ENCODE measurements at regions not wholly inside any gene's neighbourhood (a gene's known extent, or its start where the extent isn't known, plus 50 kb on each side); places are given as distances from the start of the nearest gene placed in this dataset.

GRCh38 chr15:95866711-95867440 is 463.6 kb upstream of the NR2F2 start:
- no peak for DNase-seq (ENCODE audit: low read depth)

GRCh38 chr15:95868450-95868849 is 462.1 kb upstream of the NR2F2 start:
- no peak for DNase-seq (ENCODE audit: low read depth)

- DNase-seq (ENCODE audit: low read depth), result no peak
Measured at GRCh38 chr15:95868970-95869369, 461.5 kb upstream of the NR2F2 start.

GRCh38 chr15:95869920-95870319 is 460.6 kb upstream of the NR2F2 start:
- DNase-seq (ENCODE audit: low read depth), result no peak

GRCh38 chr15:95872366-95872771 is 458.1 kb upstream of the NR2F2 start:
- no peak for DNase-seq (ENCODE audit: low read depth)

GRCh38 chr15:95874637-95875036 is 455.9 kb upstream of the NR2F2 start:
- no peak for DNase-seq (ENCODE audit: low read depth)

GRCh38 chr15:95875121-95875643 is 455.3 kb upstream of the NR2F2 start:
- DNase-seq (ENCODE audit: low read depth), result no peak

- DNase-seq (ENCODE audit: low read depth), result no peak
Measured at GRCh38 chr15:95880031-95880570, 450.4 kb upstream of the NR2F2 start.

- DNase-seq (ENCODE audit: low read depth), result no peak
Measured at GRCh38 chr15:95880630-95881029, 449.9 kb upstream of the NR2F2 start.

- no peak for DNase-seq (ENCODE audit: low read depth)
Measured at GRCh38 chr15:95883064-95883463, 447.4 kb upstream of the NR2F2 start.

- no peak for DNase-seq (ENCODE audit: low read depth)
Measured at GRCh38 chr15:95884276-95884675, 446.2 kb upstream of the NR2F2 start.

- DNase-seq (ENCODE audit: low read depth), result no peak
Measured at GRCh38 chr15:95887666-95888390, 442.7 kb upstream of the NR2F2 start.

GRCh38 chr15:95888762-95889161 is 441.7 kb upstream of the NR2F2 start:
- no peak for DNase-seq (ENCODE audit: low read depth)

GRCh38 chr15:95894407-95894956 is 436.0 kb upstream of the NR2F2 start:
- DNase-seq (ENCODE audit: low read depth), result no peak

GRCh38 chr15:95895508-95895907 is 435.0 kb upstream of the NR2F2 start:
- DNase-seq (ENCODE audit: low read depth), result no peak

GRCh38 chr15:95897651-95898050 is 432.8 kb upstream of the NR2F2 start:
- DNase-seq (ENCODE audit: low read depth), result no peak

- DNase-seq (ENCODE audit: low read depth), result no peak
Measured at GRCh38 chr15:95898761-95899160, 431.7 kb upstream of the NR2F2 start.

GRCh38 chr15:95901271-95901670 is 429.2 kb upstream of the NR2F2 start:
- DNase-seq (ENCODE audit: low read depth), result no peak

GRCh38 chr15:95902606-95903005 is 427.9 kb upstream of the NR2F2 start:
- DNase-seq (ENCODE audit: low read depth), result no peak

- no peak for DNase-seq (ENCODE audit: low read depth)
Measured at GRCh38 chr15:95903352-95903751, 427.1 kb upstream of the NR2F2 start.

- DNase-seq (ENCODE audit: low read depth), result no peak
Measured at GRCh38 chr15:95910643-95911212, 419.8 kb upstream of the NR2F2 start.

GRCh38 chr15:95911570-95912279 is 418.8 kb upstream of the NR2F2 start:
- DNase-seq (ENCODE audit: low read depth), result no peak

Data from stimulated activated CD8-positive, alpha-beta memory T cell treated with anti-CD3 and anti-CD28 coated beads, Interleukin-7, amount 100 ng/mL, for 24 hours (primary cell).